H1 (cell line): ENCODE measurements at regions not wholly inside any gene's neighbourhood (a gene's known extent, or its start where the extent isn't known, plus 50 kb on each side); places are given as distances from the start of the nearest gene placed in this dataset.

ENCODE experiments used
- CTCF ChIA-PET: fragments of 300-600 bp; sonication (Branson Sonifier 250); formaldehyde crosslinking; loops from one replicate; lab custom pipeline; 2021; ENCODE audit not compliant: partially characterized antibody; lab: Charles Lee
- POLR2A ChIA-PET: fragments of 300-600 bp; sonication (Branson Sonifier 250); formaldehyde crosslinking; loops from one replicate; lab custom pipeline; 2021; ENCODE audit warnings: inconsistent platforms; ENCODE audit not compliant: partially characterized antibody; lab: Charles Lee
- DNase-seq, 2 experiments: peaks; one replicate each; pipeline versions ENCODE4 v3.0.0 to v3.0.0-alpha.2; 2010 to 2022; ENCODE audit warnings: low spot score in 2 of 2, low read depth in 1 of 2, mixed read lengths in 1 of 2
- FAIRE-seq: peaks from 2 replicates; lab custom pipeline; 2011; peaks lifted over from hg19 to GRCh38; lab: Jason Lieb, UNC
- H2AFZ ChIP-seq: 2 replicates; pipeline ENCODE4 v1.8.1; 2012; ENCODE audit warnings: low read length, inconsistent platforms
- H2AK5ac ChIP-seq: 2 replicates; pipeline ENCODE4 v1.6.1; 2013; ENCODE audit warnings: low read depth, low read length
- H2BK120ac ChIP-seq: replicated peaks from 2 replicates; pipeline ENCODE3; 2013; ENCODE audit warnings: low read depth, low read length, inconsistent platforms
- H2BK12ac ChIP-seq: 2 replicates; pipeline ENCODE4 v1.6.1; 2013; ENCODE audit warnings: low read depth, low read length
- H2BK15ac ChIP-seq: 2 replicates; pipeline ENCODE4 v1.6.1; 2013; ENCODE audit warnings: low read length
- H2BK20ac ChIP-seq: 2 replicates; pipeline ENCODE4 v1.6.1; 2013; ENCODE audit warnings: low read length
- H2BK5ac ChIP-seq: 2 replicates; pipeline ENCODE4 v1.6.1; 2013; ENCODE audit warnings: low read depth, low read length
- H3K14ac ChIP-seq: 2 replicates; pipeline ENCODE4 v1.6.1; 2013; ENCODE audit warnings: inconsistent platforms; ENCODE audit not compliant: insufficient read length
- H3K18ac ChIP-seq: 2 replicates; pipeline ENCODE4 v1.6.1; 2013; ENCODE audit warnings: low read length; ENCODE audit errors: extremely low read depth
- H3K23ac ChIP-seq: 2 replicates; pipeline ENCODE4 v1.6.1; 2013; ENCODE audit warnings: inconsistent platforms; ENCODE audit not compliant: insufficient read length
- H3K23me2 ChIP-seq: 2 replicates; pipeline ENCODE4 v1.6.1; 2013; ENCODE audit warnings: low read depth, low read length
- H3K27ac ChIP-seq: 2 replicates; pipeline ENCODE4 v1.6.1; 2011; ENCODE audit warnings: low read depth, low read length, inconsistent platforms
- H3K27me3 ChIP-seq, 4 experiments: replicated peaks in 1 of 4; 1 replicate in 1 of 4; 2 replicates in 3 of 4; pipeline versions ENCODE4 v1.6.1 to v1.8.1; 2011 to 2013; ENCODE audit warnings: low read length in 3 of 4, mild to moderate bottlenecking in 3 of 4, inconsistent platforms in 2 of 4, mixed read lengths in 2 of 4, moderate library complexity in 1 of 4; ENCODE audit not compliant: control insufficient read depth in 3 of 4, insufficient read depth in 3 of 4; ENCODE audit errors: extremely low read depth in 1 of 4
- H3K36me3 ChIP-seq, 4 experiments: 2 replicates each; pipeline versions ENCODE4 v1.6.1 to v1.8.1; 2011 to 2013; ENCODE audit warnings: mild to moderate bottlenecking in 4 of 4, low read length in 3 of 4, moderate library complexity in 2 of 4, control low read depth in 1 of 4, inconsistent platforms in 1 of 4; ENCODE audit not compliant: insufficient read depth in 4 of 4, control insufficient read depth in 2 of 4
- H3K4ac ChIP-seq: replicated peaks from 2 replicates; pipeline ENCODE3; 2013; ENCODE audit warnings: low read length, low read depth, mixed read lengths, inconsistent platforms; ENCODE audit not compliant: insufficient read length
- H3K4me1 ChIP-seq, 4 experiments: replicated peaks in 1 of 4; 1 replicate in 1 of 4; 2 replicates in 3 of 4; pipeline versions ENCODE4 v1.6.1 to v1.8.1; 2011 to 2013; ENCODE audit warnings: low read length in 3 of 4, inconsistent platforms in 2 of 4, mixed read lengths in 1 of 4; ENCODE audit not compliant: insufficient read depth in 4 of 4, control insufficient read depth in 3 of 4
- H3K4me2 ChIP-seq, 2 experiments: 2 replicates each; pipeline versions ENCODE4 v1.6.1 to v1.8.1; 2011 to 2013; ENCODE audit warnings: low read depth in 2 of 2, low read length in 2 of 2, control low read depth in 1 of 2, inconsistent platforms in 1 of 2, mild to moderate bottlenecking in 1 of 2; ENCODE audit not compliant: insufficient read depth in 1 of 2
- H3K4me3 ChIP-seq, 4 experiments: fragments of 200-600, 300-600 bp in 1 of 4; sonication (generic), shearing (Covaris generic), sonication (Bioruptor Twin) in 1 of 4; 2 replicates each; pipeline versions ENCODE4 v1.5.1 to v1.8.1; 2011 to 2016; ENCODE audit warnings: low read length in 4 of 4, low read depth in 3 of 4, control low read depth in 2 of 4, inconsistent platforms in 2 of 4, mild to moderate bottlenecking in 2 of 4, mixed read lengths in 1 of 4, moderate library complexity in 1 of 4; ENCODE audit not compliant: insufficient read depth in 2 of 4; ENCODE audit errors: extremely low read depth in 1 of 4
- H3K56ac ChIP-seq: replicated peaks from 2 replicates; pipeline ENCODE3; 2013; ENCODE audit warnings: low read depth, mild to moderate bottlenecking, mixed read lengths, low read length, inconsistent platforms; ENCODE audit not compliant: insufficient read length
- H3K79me1 ChIP-seq: 2 replicates; pipeline ENCODE4 v1.6.1; 2013; ENCODE audit warnings: low read depth, low read length, control low read depth
- H3K79me2 ChIP-seq, 2 experiments: 2 replicates each; pipeline versions ENCODE4 v1.6.1 to v1.8.1; 2012 to 2013; ENCODE audit warnings: low read length in 2 of 2, mild to moderate bottlenecking in 2 of 2, inconsistent platforms in 1 of 2; ENCODE audit not compliant: insufficient read depth in 2 of 2, control insufficient read depth in 1 of 2
- H3K9ac ChIP-seq, 4 experiments: replicated peaks in 1 of 4; 1 replicate in 1 of 4; 2 replicates in 3 of 4; pipeline versions ENCODE4 v1.6.1 to v1.8.1; 2011 to 2013; ENCODE audit warnings: low read depth in 3 of 4, low read length in 3 of 4, control low read depth in 2 of 4, mild to moderate bottlenecking in 2 of 4, moderate library complexity in 2 of 4, inconsistent platforms in 1 of 4; ENCODE audit errors: extremely low read depth in 1 of 4
- H3K9me3 ChIP-seq, 2 experiments: 2 replicates each; pipeline versions ENCODE4 v1.6.1 to v1.8.1; 2012 to 2013; ENCODE audit warnings: mild to moderate bottlenecking in 2 of 2, moderate library complexity in 2 of 2, control low read depth in 1 of 2, inconsistent platforms in 1 of 2, low read depth in 1 of 2, low read length in 1 of 2, mixed read lengths in 1 of 2; ENCODE audit not compliant: insufficient read depth in 2 of 2
- H4K20me1 ChIP-seq, 2 experiments: replicated peaks in 1 of 2; 2 replicates each; pipeline versions ENCODE3 to v1.8.1; 2011 to 2013; ENCODE audit warnings: inconsistent platforms in 2 of 2, low read length in 2 of 2, mild to moderate bottlenecking in 1 of 2; ENCODE audit not compliant: insufficient read depth in 2 of 2, control insufficient read depth in 1 of 2
- H4K5ac ChIP-seq: 2 replicates; pipeline ENCODE4 v1.6.1; 2013; ENCODE audit warnings: low read length, low read depth, mixed read lengths, inconsistent platforms; ENCODE audit not compliant: insufficient read length
- H4K8ac ChIP-seq: 2 replicates; pipeline ENCODE4 v1.8.0; 2013; ENCODE audit warnings: mild to moderate bottlenecking, moderate library complexity, low read length, inconsistent platforms; ENCODE audit not compliant: insufficient read depth; ENCODE audit errors: extremely low read depth
- H4K91ac ChIP-seq: replicated peaks from 2 replicates; pipeline ENCODE3; 2013; ENCODE audit warnings: low read length, mixed read lengths, inconsistent platforms; ENCODE audit not compliant: insufficient read length
- RBBP5 ChIP-seq: IDR thresholded peaks from 2 replicates; pipeline ENCODE4 v1.7.1; 2012; ENCODE audit warnings: low read depth, mild to moderate bottlenecking, inconsistent platforms, low read length, moderate library complexity, borderline replicate concordance
- whole genome bisulfite sequencing, 2 experiments: shearing (Covaris generic) in 1 of 2; methylation state at CpG; one replicate each; pipeline versions ENCODE4 v1.1.6 to v1.1.7; 2013 to 2015; ENCODE audit warnings: low lambda C conversion rate in 2 of 2, mixed read lengths in 2 of 2, inconsistent platforms in 1 of 2, low coverage in 1 of 2, missing lambda C conversion rate in 1 of 2; ENCODE audit not compliant: insufficient replicate concordance in 2 of 2, insufficient coverage in 1 of 2, insufficient read length in 1 of 2; ENCODE audit errors: extremely low coverage in 1 of 2, missing lambda C conversion rate in 1 of 2; 5-methylcytosine and 5-hydroxymethylcytosine counted together

- Histone ChIP-seq H3K23me2 (no peaks in the 10 kb centered on the region), H3K4me3 (no peak overlapping the region), H3K36me3 (no peaks in the 10 kb centered on the region), H3K56ac (no peak overlapping the region), H3K23ac (no peak overlapping the region), H2AK5ac (no peak overlapping the region), H4K5ac (no peak overlapping the region), H2BK20ac (no peak overlapping the region), H2BK12ac (no peak overlapping the region), H3K18ac (no peak overlapping the region), H3K14ac (no peak overlapping the region), H3K27ac (no peak overlapping the region), H3K4me1 (no peaks in the 10 kb centered on the region), H2BK120ac (no peak overlapping the region), H3K4ac (no peak overlapping the region), H2AFZ (no peak overlapping the region), H3K79me1 (no peaks in the 10 kb centered on the region), H3K9ac (no peak overlapping the region), H3K79me2 (no peaks in the 10 kb centered on the region), H3K9me3 (peaks cover 9 to 10% of the 10 kb centered on the region in 2 experiments), H2BK15ac (no peak overlapping the region), H2BK5ac (no peak overlapping the region), H4K8ac (no peak overlapping the region), H3K4me2 (no peak overlapping the region), H4K91ac (no peak overlapping the region), H4K20me1 (no peaks in the 10 kb centered on the region), H3K27me3 (no peaks in the 10 kb centered on the region)
- 92% methylated on average over 16 of the region's 16 CpGs; no CpG with 5 or more reads in 1 of the 2 experiments for WGBS, 2 experiments
- FAIRE-seq, result no peak
- TF ChIP-seq RBBP5, result no peak
- DNase-seq, result peak in 1 of 2 experiments; percentile 29
- ChIA-PET CTCF (no interaction called here), POLR2A (no interaction called here)
Measured at GRCh38 chr2:7840651-7841380, 841.0 kb upstream of the ID2 start.
